ENCODE measurements at regions not wholly inside any gene's neighbourhood (a gene's known extent, or its start where the extent isn't known, plus 50 kb on each side); places are given as distances from the start of the nearest gene placed in this dataset.

GRCh38 chr17:83151056-83151441 lies 71.6 kb downstream of the METRNL start:
- ChIA-PET POLR2A (no interaction called here), CTCF (no interaction called here)
- Histone ChIP-seq H3K36me3 (ENCODE audit: control insufficient read depth, insufficient read depth, low read length) (no peaks in the 10 kb centered on the region), H3K4me3 (ENCODE audit: low read depth, low read length) (no peak overlapping the region), H3K27me3 (ENCODE audit: control insufficient read depth, insufficient read depth, low read length) (no peaks in the 10 kb centered on the region)
- TF ChIP-seq CTCF (IDR thresholded peaks at IDR 0.05; ENCODE audit: insufficient read depth, low read depth, low read length), result no peak
- no peak for DNase-seq (ENCODE audit: low read depth)

DNA sequence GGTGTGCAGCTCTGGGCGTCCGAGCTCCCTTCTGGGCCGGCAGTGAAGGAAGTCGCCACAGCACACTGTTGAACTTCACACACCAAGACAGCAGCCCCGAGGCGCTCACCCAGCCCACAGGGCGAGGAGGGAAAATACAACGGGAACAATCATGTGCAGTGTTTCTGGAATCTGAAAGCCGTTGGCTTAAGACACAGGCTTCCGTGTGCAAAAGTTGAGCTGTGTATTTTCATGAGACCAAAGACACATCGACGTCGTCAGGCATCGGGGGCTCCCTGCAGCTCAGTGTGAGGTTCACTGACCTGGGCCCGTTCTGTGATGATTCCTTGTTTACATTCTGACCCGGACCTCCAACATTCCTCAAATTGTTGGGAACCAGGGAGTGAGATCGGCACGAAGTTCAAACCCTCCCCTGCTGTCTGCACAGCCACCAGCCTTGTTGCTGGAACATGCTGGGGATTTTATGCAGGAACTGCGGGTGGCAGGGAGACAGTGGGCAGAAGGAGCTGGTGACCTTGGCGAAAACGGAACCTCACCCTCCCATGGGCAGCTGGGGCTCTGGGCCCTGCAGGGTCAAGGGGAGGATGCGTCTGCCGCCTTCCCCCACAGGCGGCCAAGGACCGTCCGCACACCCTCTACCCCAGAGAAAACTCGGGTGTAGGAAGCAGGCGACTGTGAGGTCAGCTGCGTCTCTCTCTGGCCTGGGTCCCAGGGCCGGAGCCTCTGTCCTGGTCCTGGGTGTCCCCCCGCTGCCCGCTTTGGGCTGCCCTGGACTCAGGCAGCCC lies 72.2 kb downstream of the METRNL start:
- POLR2A ChIA-PET, result no interaction called here
- DNase-seq (ENCODE audit: low read depth), result peak; percentile 32
- no peak for TF ChIP-seq CTCF (IDR thresholded peaks at IDR 0.05; ENCODE audit: insufficient read depth, low read depth, low read length)
- Histone ChIP-seq H3K36me3 (ENCODE audit: control insufficient read depth, insufficient read depth, low read length) (no peaks in the 10 kb centered on the region), H3K27me3 (ENCODE audit: control insufficient read depth, insufficient read depth, low read length) (no peaks in the 10 kb centered on the region), H3K4me3 (ENCODE audit: low read depth, low read length) (no peak overlapping the region)
- CTCF ChIA-PET, result no interaction called here

DNA sequence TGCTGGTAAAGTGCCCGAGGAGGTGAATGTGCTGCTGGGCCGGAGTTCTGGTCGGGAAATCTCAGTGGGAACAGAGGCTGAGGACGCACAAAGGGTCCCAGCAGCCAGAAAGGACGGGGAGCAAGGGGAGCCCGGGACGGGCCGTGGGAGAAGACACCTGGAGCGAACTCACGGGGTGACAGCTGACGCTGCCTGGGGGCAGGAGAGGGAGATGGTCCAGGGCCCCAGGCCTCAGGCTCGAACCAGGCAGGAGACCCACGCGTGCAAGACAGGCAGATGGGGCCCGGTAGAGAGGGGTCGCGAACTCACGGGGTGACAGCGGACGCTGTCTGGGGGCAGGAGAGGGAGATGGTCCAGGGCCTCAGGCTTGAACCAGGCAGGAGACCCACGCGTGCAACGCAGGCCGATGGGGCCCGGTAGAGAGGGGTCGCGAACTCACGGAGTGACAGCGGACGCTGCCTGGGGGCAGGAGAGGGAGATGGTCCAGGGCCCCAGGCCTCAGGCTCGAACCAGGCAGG lies 72.9 kb downstream of the METRNL start:
- CTCF ChIA-PET, result no interaction called here
- H3K4me3 ChIP-seq (ENCODE audit: low read depth, low read length), result no peak overlapping the region
- DNase-seq (ENCODE audit: low read depth), result no peak
- no peaks in the 10 kb centered on the region for H3K36me3 ChIP-seq (ENCODE audit: control insufficient read depth, insufficient read depth, low read length)
- POLR2A ChIA-PET, result no interaction called here
- H3K27me3 ChIP-seq (ENCODE audit: control insufficient read depth, insufficient read depth, low read length), result no peaks in the 10 kb centered on the region
- TF ChIP-seq CTCF (IDR thresholded peaks at IDR 0.05; ENCODE audit: insufficient read depth, low read depth, low read length), result no peak

DNA sequence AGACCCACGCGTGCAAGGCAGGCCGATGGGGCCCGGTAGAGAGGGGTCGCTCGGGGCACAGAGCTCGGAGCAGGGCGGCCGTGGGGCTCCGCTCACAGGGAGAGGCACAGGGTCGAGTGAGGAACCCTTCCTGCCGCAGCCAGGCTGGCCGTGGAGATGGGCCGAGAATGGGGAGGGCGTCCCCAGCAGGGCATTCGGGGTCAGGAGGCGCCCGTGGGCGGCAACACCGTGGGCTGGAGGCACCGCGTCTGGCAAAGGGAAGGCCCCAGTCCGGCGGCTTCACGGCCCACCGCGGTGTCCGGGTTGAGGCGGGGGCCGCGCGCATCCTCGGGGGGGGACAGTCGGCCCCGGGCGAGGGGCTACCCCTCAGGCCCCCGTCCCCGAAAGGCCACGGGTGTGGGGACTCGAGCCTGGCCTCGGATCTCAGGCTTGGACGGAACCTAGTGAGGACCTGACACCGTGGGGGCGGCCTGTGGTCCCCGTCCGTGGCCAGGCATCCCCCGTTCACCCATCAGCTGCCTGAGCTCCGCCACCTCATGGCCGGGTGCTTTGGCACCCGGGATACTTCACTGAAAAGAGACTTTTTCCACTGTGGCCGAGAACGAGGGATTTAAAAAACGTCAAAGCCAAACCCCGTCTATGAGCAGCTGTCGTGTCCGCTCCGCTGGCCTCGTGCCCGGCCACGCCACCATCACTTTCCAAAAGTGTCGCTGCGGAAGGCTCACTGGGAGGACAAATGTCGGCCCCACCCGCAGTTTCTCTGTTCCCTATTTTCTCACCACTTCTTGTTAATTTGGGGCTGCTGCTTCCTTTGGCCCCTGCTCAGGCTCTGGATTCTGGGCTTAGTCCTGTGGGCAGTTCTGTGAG lies 73.6 kb downstream of the METRNL start:
- Histone ChIP-seq H3K36me3 (ENCODE audit: control insufficient read depth, insufficient read depth, low read length) (no peaks in the 10 kb centered on the region), H3K27me3 (ENCODE audit: control insufficient read depth, insufficient read depth, low read length) (no peaks in the 10 kb centered on the region), H3K4me3 (ENCODE audit: low read depth, low read length) (no peak overlapping the region)
- DNase-seq (ENCODE audit: low read depth), result no peak
- POLR2A ChIA-PET, result no interaction called here
- no peak for TF ChIP-seq CTCF (IDR thresholded peaks at IDR 0.05; ENCODE audit: insufficient read depth, low read depth, low read length)
- CTCF ChIA-PET, result interaction anchor here (1.3 kb wide), 1 partner anchor 14 kb away, joined by 3 read pairs; no protein-coding TSS in a partner anchor

- CTCF ChIA-PET, result interaction anchor here (1.3 kb wide), 1 partner anchor 15 kb away, joined by 3 read pairs; no protein-coding TSS in a partner anchor
- H3K36me3 ChIP-seq (ENCODE audit: control insufficient read depth, insufficient read depth, low read length), result no peaks in the 10 kb centered on the region
- POLR2A ChIA-PET, result no interaction called here
- no peak for TF ChIP-seq CTCF (IDR thresholded peaks at IDR 0.05; ENCODE audit: insufficient read depth, low read depth, low read length)
- no peak overlapping the region for H3K4me3 ChIP-seq (ENCODE audit: low read depth, low read length)
- no peak for DNase-seq (ENCODE audit: low read depth)
- no peaks in the 10 kb centered on the region for H3K27me3 ChIP-seq (ENCODE audit: control insufficient read depth, insufficient read depth, low read length)
Observed at GRCh38 chr17:83153681-83154310, 74.4 kb downstream of the METRNL start.
